ENCODE measurements at regions not wholly inside any gene's neighbourhood (a gene's known extent, or its start where the extent isn't known, plus 50 kb on each side); places are given as distances from the start of the nearest gene placed in this dataset.
"Not testable (repeated sequence)": the region's sequence is repeated elsewhere in the genome, so short reads cannot be mapped to it uniquely, and the experiment has no call there.

DNA sequence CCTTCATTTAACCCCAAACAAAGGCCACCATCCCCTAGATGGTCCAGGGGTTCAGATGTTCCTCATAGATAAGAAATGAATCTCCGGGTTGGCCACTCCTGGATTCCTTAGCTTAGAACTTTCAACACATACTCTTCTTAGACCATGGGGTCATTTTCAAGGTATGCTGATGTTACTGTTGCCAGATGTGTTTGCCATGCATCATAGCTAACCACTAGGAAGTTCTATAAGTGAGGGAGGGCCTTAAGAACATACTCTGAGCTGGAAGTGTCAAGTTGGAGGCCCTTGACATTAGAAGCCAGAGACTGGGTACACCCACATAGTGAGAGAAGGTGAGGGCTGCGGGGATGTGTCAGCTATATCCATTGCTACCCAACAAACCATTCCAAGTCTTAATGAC is 62.7 kb upstream of the SPDYE9 start:
- TF ChIP-seq, protein P1, sequence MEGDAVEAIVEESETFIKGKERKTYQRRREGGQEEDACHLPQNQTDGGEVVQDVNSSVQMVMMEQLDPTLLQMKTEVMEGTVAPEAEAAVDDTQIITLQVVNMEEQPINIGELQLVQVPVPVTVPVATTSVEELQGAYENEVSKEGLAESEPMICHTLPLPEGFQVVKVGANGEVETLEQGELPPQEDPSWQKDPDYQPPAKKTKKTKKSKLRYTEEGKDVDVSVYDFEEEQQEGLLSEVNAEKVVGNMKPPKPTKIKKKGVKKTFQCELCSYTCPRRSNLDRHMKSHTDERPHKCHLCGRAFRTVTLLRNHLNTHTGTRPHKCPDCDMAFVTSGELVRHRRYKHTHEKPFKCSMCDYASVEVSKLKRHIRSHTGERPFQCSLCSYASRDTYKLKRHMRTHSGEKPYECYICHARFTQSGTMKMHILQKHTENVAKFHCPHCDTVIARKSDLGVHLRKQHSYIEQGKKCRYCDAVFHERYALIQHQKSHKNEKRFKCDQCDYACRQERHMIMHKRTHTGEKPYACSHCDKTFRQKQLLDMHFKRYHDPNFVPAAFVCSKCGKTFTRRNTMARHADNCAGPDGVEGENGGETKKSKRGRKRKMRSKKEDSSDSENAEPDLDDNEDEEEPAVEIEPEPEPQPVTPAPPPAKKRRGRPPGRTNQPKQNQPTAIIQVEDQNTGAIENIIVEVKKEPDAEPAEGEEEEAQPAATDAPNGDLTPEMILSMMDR (IDR thresholded peaks at IDR 0.05; ENCODE audit: borderline replicate concordance, extremely low read depth, low read length, poor library complexity, severe bottlenecking) = not testable (repeated sequence)
- TF ChIP-seq EZH2 (IDR thresholded peaks at IDR 0.05; ENCODE audit: borderline replicate concordance, low read depth, low read length, severe bottlenecking) = not testable (repeated sequence)

Measured in DND-41 (cell line).